NB4 (cell line): ENCODE measurements at regions not wholly inside any gene's neighbourhood (a gene's known extent, or its start where the extent isn't known, plus 50 kb on each side); places are given as distances from the start of the nearest gene placed in this dataset.

Source experiments
- DNase-seq: peaks from one replicate; pipeline ENCODE4 v3.0.0; 2010; ENCODE audit warnings: low read depth
- H3K4me3 ChIP-seq: one replicate; pipeline ENCODE4 v1.5.1; 2011; ENCODE audit warnings: mild to moderate bottlenecking, low read depth, low read length, moderate library complexity
- MAX ChIP-seq: IDR thresholded peaks from 2 replicates; pipeline ENCODE4 v1.6.1; 2011; ENCODE audit warnings: low read depth, low read length
- MYC ChIP-seq: IDR thresholded peaks from 2 replicates; pipeline ENCODE4 v1.6.1; 2011; ENCODE audit warnings: low read depth, low read length
- POLR2A ChIP-seq: IDR thresholded peaks from 2 replicates; pipeline ENCODE4 v1.6.1; 2011; ENCODE audit warnings: mild to moderate bottlenecking; ENCODE audit not compliant: insufficient read length; ENCODE audit errors: extremely low read depth
- TF ChIP-seq, protein P1 (sequence below): IDR thresholded peaks from one replicate; pipeline ENCODE4 v1.5.1; 2012; ENCODE audit warnings: low read depth, low read length

GRCh38 chr12:107361970-107362369, 268.6 kb upstream of the CRY1 start:
- DNase-seq = no peak
- no peak for TF ChIP-seq POLR2A
- TF ChIP-seq, protein P1, sequence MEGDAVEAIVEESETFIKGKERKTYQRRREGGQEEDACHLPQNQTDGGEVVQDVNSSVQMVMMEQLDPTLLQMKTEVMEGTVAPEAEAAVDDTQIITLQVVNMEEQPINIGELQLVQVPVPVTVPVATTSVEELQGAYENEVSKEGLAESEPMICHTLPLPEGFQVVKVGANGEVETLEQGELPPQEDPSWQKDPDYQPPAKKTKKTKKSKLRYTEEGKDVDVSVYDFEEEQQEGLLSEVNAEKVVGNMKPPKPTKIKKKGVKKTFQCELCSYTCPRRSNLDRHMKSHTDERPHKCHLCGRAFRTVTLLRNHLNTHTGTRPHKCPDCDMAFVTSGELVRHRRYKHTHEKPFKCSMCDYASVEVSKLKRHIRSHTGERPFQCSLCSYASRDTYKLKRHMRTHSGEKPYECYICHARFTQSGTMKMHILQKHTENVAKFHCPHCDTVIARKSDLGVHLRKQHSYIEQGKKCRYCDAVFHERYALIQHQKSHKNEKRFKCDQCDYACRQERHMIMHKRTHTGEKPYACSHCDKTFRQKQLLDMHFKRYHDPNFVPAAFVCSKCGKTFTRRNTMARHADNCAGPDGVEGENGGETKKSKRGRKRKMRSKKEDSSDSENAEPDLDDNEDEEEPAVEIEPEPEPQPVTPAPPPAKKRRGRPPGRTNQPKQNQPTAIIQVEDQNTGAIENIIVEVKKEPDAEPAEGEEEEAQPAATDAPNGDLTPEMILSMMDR = no peak
- TF ChIP-seq MAX = no peak
- TF ChIP-seq MYC = no peak

DNA sequence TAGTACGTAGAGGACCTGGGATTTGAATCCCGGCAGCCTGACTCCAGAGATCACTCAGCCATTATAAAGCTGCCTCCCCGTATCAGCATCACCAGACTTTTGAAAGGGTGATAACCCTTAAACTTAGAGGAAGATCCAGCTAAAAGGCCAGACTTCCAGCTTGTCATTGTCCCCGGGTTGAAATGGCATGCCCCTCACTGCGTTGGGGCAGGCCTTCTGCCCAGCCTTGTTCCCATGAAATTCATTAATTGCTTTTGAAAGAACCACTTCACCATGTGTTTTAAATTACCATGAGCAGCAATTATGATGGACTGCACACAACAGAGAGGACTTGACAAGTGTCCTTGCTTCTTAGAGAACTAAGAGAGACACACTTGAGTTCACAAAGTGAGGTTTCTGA, 269.6 kb upstream of the CRY1 start:
- H3K4me3 ChIP-seq = no peak overlapping the region
- TF ChIP-seq, protein P1 = no peak
- TF ChIP-seq POLR2A (no peak), MAX (no peak), MYC (no peak)
- no peak for DNase-seq

More at GRCh38 chr12:107361970-107362369, 268.6 kb upstream of the CRY1 start:
- no peak overlapping the region for H3K4me3 ChIP-seq

DNA sequence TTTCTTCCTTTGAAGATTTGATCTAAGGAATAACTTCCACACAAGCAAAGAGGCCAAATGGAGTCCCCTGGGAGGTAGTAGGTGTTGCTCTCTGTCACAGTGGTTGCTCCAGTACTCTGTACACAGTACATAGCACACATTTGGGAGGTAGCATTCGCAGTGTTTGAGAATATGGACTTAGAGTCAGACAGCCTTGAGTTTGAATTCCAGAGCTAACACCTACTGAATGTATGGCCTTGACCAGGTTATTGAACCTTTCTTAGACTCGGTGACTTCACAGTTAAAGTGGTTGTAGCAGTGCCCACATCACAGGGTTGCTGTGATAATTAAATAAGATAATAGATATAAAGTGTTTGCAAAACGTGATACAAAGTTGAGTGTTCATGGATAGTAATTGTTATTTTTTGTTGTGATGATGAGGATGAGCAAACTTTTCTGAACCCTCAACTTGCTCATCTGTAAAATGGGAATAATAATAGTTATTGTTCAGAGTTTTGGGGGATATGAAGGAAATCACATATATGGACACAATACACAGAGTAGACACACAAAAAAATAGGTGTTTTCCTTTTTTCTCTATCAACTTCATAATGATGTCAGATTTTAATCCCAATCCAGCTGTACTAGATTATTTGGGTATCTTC, 271.6 kb upstream of the CRY1 start:
- no peak overlapping the region for H3K4me3 ChIP-seq
- no peak for DNase-seq
- no peak for TF ChIP-seq POLR2A
- TF ChIP-seq MAX = no peak
- TF ChIP-seq, protein P1 = no peak
- no peak for TF ChIP-seq MYC

GRCh38 chr12:107365703-107366102, 272.4 kb upstream of the CRY1 start:
- DNase-seq = no peak
- TF ChIP-seq MYC (no peak), MAX (no peak), POLR2A (no peak)
- TF ChIP-seq, protein P1 = no peak
- H3K4me3 ChIP-seq = no peak overlapping the region

GRCh38 chr12:107366322-107366721, 273.0 kb upstream of the CRY1 start:
- H3K4me3 ChIP-seq = no peak overlapping the region
- DNase-seq = no peak
- TF ChIP-seq MYC (no peak), MAX (no peak), POLR2A (no peak)
- TF ChIP-seq, protein P1 = no peak
